GM13976 (cell line): ENCODE measurements at regions not wholly inside any gene's neighbourhood (a gene's known extent, or its start where the extent isn't known, plus 50 kb on each side); places are given as distances from the start of the nearest gene placed in this dataset.

ENCODE experiments used
- DNase-seq: peaks from one replicate; pipeline ENCODE4 v3.0.0; 2012; ENCODE audit warnings: low spot score
- in situ Hi-C: fragments of 300-500 bp; cut with MboI; formaldehyde crosslinking; loops from one replicate; pipeline ENCODE4 v1.12.0; 2022; ENCODE audit warnings: low sequenced_read_pairs, mixed read lengths, inconsistent platforms; ENCODE audit not compliant: unreplicated experiment
- TF ChIP-seq, protein P1 (sequence below): IDR thresholded peaks from 2 replicates; pipeline ENCODE4 v1.5.1; 2012; ENCODE audit warnings: borderline replicate concordance, mild to moderate bottlenecking; ENCODE audit not compliant: insufficient read depth; ENCODE audit errors: extremely low read depth, missing control alignments, control extremely low read depth

DNA sequence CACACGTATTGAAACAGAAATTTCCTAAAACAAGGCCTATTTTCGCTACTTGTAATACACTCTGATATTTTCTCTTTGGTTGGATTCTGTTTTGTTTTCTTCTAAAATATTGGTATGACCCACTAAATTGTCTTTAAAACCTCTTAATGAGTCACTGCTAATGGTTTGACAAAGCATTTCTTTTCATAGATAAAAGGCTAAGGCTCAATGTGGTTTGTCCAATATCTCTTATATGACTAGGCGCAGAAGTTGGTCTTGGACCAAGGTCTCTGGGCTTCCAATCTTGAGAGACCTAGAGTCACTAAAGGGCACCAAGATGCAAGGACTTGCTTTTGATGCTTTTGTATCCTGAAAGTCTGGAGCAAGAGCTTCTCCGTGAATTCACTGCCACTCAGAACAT, 498.2 kb upstream of the TCF4 start:
- in situ Hi-C loops, result no loop called here
- no peak for DNase-seq
- TF ChIP-seq, protein P1, sequence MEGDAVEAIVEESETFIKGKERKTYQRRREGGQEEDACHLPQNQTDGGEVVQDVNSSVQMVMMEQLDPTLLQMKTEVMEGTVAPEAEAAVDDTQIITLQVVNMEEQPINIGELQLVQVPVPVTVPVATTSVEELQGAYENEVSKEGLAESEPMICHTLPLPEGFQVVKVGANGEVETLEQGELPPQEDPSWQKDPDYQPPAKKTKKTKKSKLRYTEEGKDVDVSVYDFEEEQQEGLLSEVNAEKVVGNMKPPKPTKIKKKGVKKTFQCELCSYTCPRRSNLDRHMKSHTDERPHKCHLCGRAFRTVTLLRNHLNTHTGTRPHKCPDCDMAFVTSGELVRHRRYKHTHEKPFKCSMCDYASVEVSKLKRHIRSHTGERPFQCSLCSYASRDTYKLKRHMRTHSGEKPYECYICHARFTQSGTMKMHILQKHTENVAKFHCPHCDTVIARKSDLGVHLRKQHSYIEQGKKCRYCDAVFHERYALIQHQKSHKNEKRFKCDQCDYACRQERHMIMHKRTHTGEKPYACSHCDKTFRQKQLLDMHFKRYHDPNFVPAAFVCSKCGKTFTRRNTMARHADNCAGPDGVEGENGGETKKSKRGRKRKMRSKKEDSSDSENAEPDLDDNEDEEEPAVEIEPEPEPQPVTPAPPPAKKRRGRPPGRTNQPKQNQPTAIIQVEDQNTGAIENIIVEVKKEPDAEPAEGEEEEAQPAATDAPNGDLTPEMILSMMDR, result no peak

- in situ Hi-C loops, result no loop called here
- TF ChIP-seq, protein P1, result no peak
- DNase-seq, result no peak
These were observed 497.6 kb upstream of the TCF4 start for GRCh38 chr18:56085551-56085950.

- in situ Hi-C loops, result no loop called here
- TF ChIP-seq, protein P1, result no peak
- DNase-seq, result no peak
These were observed 495.7 kb upstream of the TCF4 start for GRCh38 chr18:56083523-56084287.

GRCh38 chr18:56083097-56083521, 495.1 kb upstream of the TCF4 start:
- in situ Hi-C loops, result no loop called here
- DNase-seq, result no peak
- TF ChIP-seq, protein P1, result no peak

GRCh38 chr18:56076723-56077122, 488.7 kb upstream of the TCF4 start:
- in situ Hi-C loops, result no loop called here
- TF ChIP-seq, protein P1, result no peak
- DNase-seq, result no peak

DNA sequence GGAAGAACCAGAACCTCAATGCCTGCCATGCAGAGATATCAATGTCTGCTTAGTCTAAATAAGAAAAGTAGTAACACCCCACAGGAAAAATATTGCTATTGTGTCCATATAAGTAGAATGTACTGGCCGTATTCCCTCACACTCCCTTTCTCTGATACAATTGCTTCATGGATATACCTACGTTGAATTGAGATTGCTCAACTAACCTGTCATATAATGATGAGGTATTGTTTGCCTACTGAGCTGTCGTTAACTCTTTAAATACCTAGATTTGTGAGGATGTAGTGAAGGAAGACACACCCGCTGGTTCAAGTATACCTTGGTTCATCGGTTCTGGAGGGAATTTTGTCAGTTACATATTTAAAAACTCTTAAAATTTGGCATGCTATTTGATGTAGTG, 480.7 kb upstream of the TCF4 start:
- no peak for DNase-seq
- in situ Hi-C loops, result no loop called here
- TF ChIP-seq, protein P1, result no peak
